Body of pancreas (tissue), 4 donors: ENCODE measurements at regions not wholly inside any gene's neighbourhood (a gene's known extent, or its start where the extent isn't known, plus 50 kb on each side); places are given as distances from the start of the nearest gene placed in this dataset.
"Not testable (repeated sequence)": the region's sequence is repeated elsewhere in the genome, so short reads cannot be mapped to it uniquely, and the experiment has no call there.

Source experiments
- ATAC-seq: fragments of 150-250 bp; one replicate; pipeline ENCODE4 v1.9.1; 2016
- DNase-seq, 4 donors: peaks; one replicate each; pipeline ENCODE4 v3.0.0-alpha.2; 2019
- H3K27ac ChIP-seq, 4 donors: fragments of 200-600 bp; sonication (generic); 1 replicate in 3 of 4; 2 replicates in 1 of 4; pipeline versions ENCODE4 v1.5.1 to v1.6.1; 2016 to 2019; ENCODE audit warnings: mild to moderate bottlenecking in 1 of 4, mixed read lengths in 1 of 4, moderate library complexity in 1 of 4
- H3K27me3 ChIP-seq, 2 donors: fragments of 200-600 bp; sonication (generic); one replicate each; pipeline ENCODE4 v1.6.0; 2016; ENCODE audit warnings: mild to moderate bottlenecking in 1 of 2
- H3K36me3 ChIP-seq, 2 donors: fragments of 200-600 bp; sonication (generic); replicated peaks in 1 of 2; 2 replicates each; pipeline ENCODE4 v1.5.1; 2016; ENCODE audit warnings: low read depth in 2 of 2; ENCODE audit not compliant: insufficient read depth in 1 of 2
- H3K4me1 ChIP-seq: fragments of 200-600 bp; sonication (generic); one replicate; pipeline ENCODE4 v1.6.0; 2016
- H3K4me3 ChIP-seq, 2 donors: fragments of 200-600 bp; sonication (generic); 1 replicate in 1 of 2; 2 replicates in 1 of 2; pipeline ENCODE4 v1.5.1; 2016 to 2019
- H3K9me3 ChIP-seq, 3 donors: fragments of 200-600 bp; sonication (generic); 1 replicate in 2 of 3; 2 replicates in 1 of 3; pipeline ENCODE4 v1.5.1; 2016
- POLR2A ChIP-seq, 3 donors: fragments of 450-650 bp; IDR thresholded peaks; one replicate each; pipeline ENCODE4 v1.6.1; 2016; ENCODE audit warnings: antibody characterized with exemption in 3 of 3, mild to moderate bottlenecking in 2 of 3
- WGBS, 2 donors: methylation state at CpG; one replicate each; pipeline ENCODE4 v1.1.5; 2017; 5-methylcytosine and 5-hydroxymethylcytosine counted together
- intact Hi-C: fragments of 100-400 bp; cut with DNase I; formaldehyde crosslinking; loops from one replicate; pipeline ENCODE4 v1.15.1; 2023
- TF ChIP-seq, protein P1 (sequence below), 7 experiments: fragments of 450-650 bp in 4 of 7; fragments of 200-600 bp in 3 of 7; sonication (generic) in 3 of 7; IDR thresholded peaks; one replicate each; pipeline ENCODE4 v1.5.1; 2016 to 2019; ENCODE audit warnings: antibody characterized with exemption in 7 of 7

DNA sequence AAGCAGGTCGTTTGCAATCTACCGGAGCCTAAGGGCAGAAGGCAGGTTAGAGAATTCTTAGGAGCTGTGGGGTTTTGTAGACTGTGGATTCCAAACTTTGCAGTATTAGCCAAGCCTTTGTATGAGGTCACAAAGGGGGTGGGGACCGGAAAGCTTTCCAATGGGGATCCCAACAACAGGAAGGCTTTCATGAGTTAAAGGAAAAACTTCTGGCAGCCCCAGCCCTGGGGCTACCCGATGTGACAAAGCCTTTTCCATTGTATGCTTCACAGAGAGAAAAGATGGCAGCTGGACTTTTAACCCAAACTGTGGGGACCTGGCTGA, 199.2 kb upstream of the PZP start:
- intact Hi-C loops, ATAC-seq, H3K4me1 ChIP-seq, H3K27ac ChIP-seq, H3K27me3 ChIP-seq, H3K36me3 ChIP-seq, H3K4me3 ChIP-seq, DNase-seq, H3K9me3 ChIP-seq: not testable (repeated sequence)
- 65 to 67% methylated on average over 4 of the region's 4 CpGs for WGBS, 2 donors

DNA sequence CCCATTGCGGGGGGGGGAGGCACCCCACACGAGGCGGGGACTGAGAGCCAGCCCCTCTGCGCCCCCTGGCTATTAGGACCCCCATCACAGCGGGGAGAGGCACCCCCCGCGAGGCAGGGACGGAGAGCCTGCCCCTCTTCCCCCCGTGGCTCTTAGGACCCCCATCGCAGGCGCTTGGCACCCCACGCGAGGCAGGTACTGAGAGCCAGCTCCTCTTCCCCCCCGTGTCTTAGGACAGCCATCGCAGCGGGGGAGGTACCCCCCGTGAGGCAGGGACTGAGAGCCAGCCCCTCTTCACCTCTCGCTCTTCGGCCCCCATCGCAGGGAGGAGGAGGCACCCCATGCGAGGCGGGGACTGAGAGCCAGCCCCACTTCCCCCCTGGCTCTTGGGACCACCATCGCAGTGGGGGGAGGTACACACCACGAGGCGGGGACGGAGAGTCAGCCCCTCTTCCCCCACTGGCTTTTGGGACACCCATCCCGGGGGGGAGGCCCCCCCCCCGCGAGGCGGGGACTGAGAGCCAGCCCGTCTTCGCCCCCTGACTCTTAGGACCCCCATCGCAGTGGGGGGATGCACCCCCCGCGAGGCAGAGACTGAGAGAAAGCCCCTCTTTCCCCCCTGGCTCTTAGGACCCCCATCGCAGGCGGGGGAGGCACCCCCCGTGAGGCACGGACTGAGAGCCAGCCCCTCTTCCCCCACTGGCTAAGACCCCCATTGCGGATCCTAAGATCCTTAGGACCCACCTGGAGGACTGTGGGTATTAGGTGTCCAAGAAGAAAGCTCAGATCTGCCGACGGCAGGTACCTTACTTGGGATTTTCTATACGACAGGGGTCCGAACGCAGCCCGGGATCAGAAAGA, 198.6 kb upstream of the PZP start:
- Histone ChIP-seq H3K27ac (no peak overlapping the region), H3K27me3 (no peaks in the 10 kb centered on the region), H3K4me1 (no peaks in the 10 kb centered on the region), H3K4me3 (no peak overlapping the region), H3K36me3 (no peaks in the 10 kb centered on the region), H3K9me3 (no peaks in the 10 kb centered on the region)
- ATAC-seq, result no peak
- intact Hi-C loops, result no loop called here
- DNase-seq, result no peak
- TF ChIP-seq, protein P1, sequence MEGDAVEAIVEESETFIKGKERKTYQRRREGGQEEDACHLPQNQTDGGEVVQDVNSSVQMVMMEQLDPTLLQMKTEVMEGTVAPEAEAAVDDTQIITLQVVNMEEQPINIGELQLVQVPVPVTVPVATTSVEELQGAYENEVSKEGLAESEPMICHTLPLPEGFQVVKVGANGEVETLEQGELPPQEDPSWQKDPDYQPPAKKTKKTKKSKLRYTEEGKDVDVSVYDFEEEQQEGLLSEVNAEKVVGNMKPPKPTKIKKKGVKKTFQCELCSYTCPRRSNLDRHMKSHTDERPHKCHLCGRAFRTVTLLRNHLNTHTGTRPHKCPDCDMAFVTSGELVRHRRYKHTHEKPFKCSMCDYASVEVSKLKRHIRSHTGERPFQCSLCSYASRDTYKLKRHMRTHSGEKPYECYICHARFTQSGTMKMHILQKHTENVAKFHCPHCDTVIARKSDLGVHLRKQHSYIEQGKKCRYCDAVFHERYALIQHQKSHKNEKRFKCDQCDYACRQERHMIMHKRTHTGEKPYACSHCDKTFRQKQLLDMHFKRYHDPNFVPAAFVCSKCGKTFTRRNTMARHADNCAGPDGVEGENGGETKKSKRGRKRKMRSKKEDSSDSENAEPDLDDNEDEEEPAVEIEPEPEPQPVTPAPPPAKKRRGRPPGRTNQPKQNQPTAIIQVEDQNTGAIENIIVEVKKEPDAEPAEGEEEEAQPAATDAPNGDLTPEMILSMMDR (IDR thresholded peaks at IDR 0.05), result no peak
- TF ChIP-seq POLR2A (IDR thresholded peaks at IDR 0.05), result no peak
- WGBS, 2 donors, result 75 to 82% methylated on average over 7 to 33 of the region's 46 CpGs

DNA sequence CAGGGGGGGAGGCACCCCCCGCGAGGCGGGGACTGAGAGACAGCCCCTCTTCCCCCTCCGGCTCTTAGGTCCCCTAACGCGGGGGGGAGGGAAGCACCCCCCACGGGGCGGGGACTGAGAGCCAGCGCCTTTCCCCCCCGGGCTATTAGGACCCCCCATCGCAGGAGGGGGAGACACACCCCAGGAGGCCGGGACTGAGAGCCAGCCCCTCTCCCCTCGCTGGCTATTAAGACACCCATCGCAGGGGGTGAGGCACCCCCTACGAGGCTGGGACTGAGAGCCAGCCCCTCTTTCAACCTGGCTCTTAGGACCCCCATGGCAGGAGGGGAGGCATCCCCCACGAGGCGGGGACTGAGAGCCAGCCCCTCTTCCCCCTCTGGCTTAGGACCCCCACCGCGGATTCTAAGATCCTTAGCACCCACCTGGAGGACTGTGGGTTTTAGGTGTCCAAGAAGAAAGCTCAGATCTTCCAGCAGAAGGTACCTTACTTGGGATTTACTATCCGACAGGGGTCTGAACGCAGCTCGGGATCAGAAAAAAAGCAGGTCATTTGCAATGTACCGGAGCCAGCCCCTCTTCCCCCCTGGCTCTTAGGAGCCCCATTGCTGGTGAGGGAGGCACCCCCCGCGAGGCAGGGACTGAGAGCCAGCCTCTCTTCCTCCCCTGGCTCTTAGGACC, 197.8 kb upstream of the PZP start:
- intact Hi-C loops, result no loop called here
- no peak for TF ChIP-seq POLR2A (IDR thresholded peaks at IDR 0.05)
- TF ChIP-seq, protein P1 (IDR thresholded peaks at IDR 0.05), result no peak
- Histone ChIP-seq H3K4me3 (no peak overlapping the region), H3K27ac (no peak overlapping the region), H3K9me3 (no peaks in the 10 kb centered on the region), H3K27me3 (no peaks in the 10 kb centered on the region), H3K36me3 (no peaks in the 10 kb centered on the region), H3K4me1 (no peaks in the 10 kb centered on the region)
- ATAC-seq (no peak), DNase-seq (no peak)
- 60% methylated on average over 11 of the region's 25 CpGs; no CpG with 5 or more reads in 1 of the 2 donors for WGBS, 2 donors

DNA sequence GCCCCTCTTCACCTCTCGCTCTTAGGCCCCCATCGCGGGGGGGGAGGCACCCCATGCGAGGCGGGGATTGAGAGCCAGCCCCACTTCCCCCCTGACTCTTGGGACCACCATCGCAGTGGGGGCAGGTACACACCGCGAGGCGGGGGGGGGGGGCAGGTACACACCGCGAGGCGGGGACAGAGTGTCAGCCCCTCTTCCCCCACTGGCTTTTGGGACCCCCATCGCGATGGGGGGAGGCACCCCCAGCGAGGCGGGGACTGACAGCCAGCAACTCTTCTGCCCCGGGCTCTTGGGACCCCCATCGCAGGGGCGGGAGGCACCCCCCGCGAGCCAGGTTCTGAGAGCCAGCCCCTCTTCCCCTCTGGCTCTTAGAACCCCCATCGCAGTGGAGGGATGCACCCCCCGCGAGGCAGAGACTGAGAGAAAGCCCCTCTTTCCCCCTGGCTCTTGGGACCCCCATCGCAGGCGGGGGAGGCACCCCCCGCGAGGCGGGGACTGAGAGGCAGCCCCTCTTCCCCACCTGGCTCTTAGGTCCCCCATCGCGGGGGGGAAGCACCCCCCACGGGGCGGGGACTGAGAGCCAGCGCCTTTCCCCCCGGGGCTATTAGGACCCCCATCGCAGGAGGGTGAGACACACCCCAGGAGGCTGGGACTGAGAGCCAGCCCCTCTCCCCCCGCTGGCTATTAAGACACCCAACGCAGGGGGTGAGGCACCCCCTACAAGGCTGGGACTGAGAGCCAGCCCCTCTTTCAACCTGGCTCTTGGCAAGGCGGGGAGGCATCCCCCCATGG, 196.5 kb upstream of the PZP start:
- intact Hi-C loops, result no loop called here
- Histone ChIP-seq H3K36me3 (no peaks in the 10 kb centered on the region), H3K4me1 (no peaks in the 10 kb centered on the region), H3K27ac (no peak overlapping the region), H3K4me3 (no peak overlapping the region), H3K9me3 (no peaks in the 10 kb centered on the region), H3K27me3 (no peaks in the 10 kb centered on the region)
- peak in 1 of 4 donors; percentile 27 for DNase-seq
- WGBS, 2 donors, result 94% methylated on average over 6 of the region's 39 CpGs; no CpG with 5 or more reads in 1 of the 2 donors
- TF ChIP-seq POLR2A (IDR thresholded peaks at IDR 0.05), result no peak
- TF ChIP-seq, protein P1 (IDR thresholded peaks at IDR 0.05), result no peak
- no peak for ATAC-seq

DNA sequence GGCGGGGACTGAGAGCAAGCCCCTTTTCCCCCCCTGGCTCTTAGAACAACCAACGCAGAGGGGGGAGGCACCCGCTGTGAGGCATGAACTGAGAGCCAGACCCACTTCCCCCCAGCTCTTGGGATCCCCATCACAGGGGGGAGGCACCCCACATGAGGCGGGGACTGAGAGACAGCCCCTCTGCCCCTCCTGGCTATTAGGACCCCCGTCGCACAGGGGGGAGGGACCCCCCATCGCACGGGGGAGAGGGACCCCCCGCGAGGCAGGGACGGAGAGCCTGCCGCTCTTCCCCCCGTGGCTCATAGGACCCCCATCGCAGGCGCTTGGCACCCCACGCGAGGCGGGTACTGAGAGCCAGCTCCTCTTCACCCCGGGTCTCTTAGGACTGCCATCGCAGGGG, 195.8 kb upstream of the PZP start:
- H3K4me3 ChIP-seq, result no peak overlapping the region
- 62% methylated on average over 7 of the region's 20 CpGs; no CpG with 5 or more reads in 1 of the 2 donors for WGBS, 2 donors
- no peak overlapping the region for H3K27ac ChIP-seq
- no peaks in the 10 kb centered on the region for H3K4me1 ChIP-seq
- DNase-seq (no peak), ATAC-seq (no peak)
- intact Hi-C loops, result no loop called here
- no peaks in the 10 kb centered on the region for H3K36me3 ChIP-seq
- no peaks in the 10 kb centered on the region for H3K27me3 ChIP-seq
- TF ChIP-seq, protein P1 (IDR thresholded peaks at IDR 0.05), result no peak
- no peak for TF ChIP-seq POLR2A (IDR thresholded peaks at IDR 0.05)
- no peaks in the 10 kb centered on the region for H3K9me3 ChIP-seq

DNA sequence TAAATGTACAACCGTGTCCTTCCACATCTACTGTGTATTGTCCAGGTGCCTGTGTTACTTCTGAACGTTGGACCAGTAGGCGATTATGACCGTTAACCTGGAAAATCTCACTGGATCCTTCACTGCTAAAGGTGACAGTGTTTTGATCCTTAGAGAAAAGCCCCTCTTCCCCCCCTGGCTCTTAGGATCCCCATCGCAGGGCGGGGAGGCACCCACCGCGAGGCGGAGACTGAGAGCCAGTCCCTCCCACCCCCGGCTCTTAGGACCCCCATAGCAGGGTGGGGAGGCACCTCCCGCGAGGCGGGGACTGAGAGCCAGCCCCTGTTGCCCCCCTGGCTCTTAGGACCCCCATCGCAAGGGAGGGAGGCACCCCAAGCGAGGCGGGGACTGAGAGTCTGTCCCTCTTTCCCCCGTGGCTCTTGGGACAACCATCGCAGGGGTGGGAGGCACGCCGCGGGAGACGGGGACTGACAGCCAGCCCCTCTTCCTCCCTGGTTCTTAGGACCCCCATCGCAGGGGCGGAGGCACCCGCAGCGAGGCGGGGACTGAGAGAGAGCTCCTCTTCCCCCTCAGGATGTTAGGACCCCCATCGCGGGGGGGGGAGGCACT, 194.3 kb upstream of the PZP start:
- ATAC-seq, DNase-seq, H3K36me3 ChIP-seq, intact Hi-C loops, H3K9me3 ChIP-seq, H3K4me1 ChIP-seq, H3K4me3 ChIP-seq, H3K27ac ChIP-seq, H3K27me3 ChIP-seq: not testable (repeated sequence)
- 73 to 78% methylated on average over 4 to 5 of the region's 29 CpGs for WGBS, 2 donors

DNA sequence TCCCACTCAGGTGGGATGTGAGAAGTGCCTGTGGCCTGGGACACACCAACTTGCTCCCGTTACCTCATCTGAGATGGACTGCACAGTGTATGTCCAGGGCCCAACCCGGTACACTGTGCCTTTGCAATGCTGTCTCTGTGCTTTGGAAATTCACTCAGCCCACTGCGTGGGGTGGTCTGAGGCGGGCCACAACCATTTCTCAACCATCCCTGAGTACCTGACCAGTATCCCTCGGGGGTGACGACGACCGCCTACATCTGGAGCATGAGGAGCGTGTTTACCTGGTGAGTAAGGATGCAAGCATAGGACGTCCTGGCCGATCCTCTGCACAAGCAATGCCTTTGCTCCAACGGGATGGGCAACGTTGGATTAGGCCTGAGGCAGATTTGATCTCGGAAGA, 188.2 kb upstream of the PZP start:
- DNase-seq, H3K36me3 ChIP-seq, ATAC-seq, H3K27me3 ChIP-seq, H3K4me3 ChIP-seq, H3K4me1 ChIP-seq, intact Hi-C loops, H3K27ac ChIP-seq, H3K9me3 ChIP-seq: not testable (repeated sequence)
- 93% methylated on average over 5 to 14 of the region's 14 CpGs for WGBS, 2 donors
